Activated T-helper 1 cell treated with Interleukin-2 at 50 U/mL for 16 hours (primary cell): ENCODE measurements at regions not wholly inside any gene's neighbourhood (a gene's known extent, or its start where the extent isn't known, plus 50 kb on each side); places are given as distances from the start of the nearest gene placed in this dataset.

Source experiments
- DNase-seq: peaks from one replicate; pipeline ENCODE4 v3.0.0-alpha.2; 2020; ENCODE audit warnings: low read depth

DNA sequence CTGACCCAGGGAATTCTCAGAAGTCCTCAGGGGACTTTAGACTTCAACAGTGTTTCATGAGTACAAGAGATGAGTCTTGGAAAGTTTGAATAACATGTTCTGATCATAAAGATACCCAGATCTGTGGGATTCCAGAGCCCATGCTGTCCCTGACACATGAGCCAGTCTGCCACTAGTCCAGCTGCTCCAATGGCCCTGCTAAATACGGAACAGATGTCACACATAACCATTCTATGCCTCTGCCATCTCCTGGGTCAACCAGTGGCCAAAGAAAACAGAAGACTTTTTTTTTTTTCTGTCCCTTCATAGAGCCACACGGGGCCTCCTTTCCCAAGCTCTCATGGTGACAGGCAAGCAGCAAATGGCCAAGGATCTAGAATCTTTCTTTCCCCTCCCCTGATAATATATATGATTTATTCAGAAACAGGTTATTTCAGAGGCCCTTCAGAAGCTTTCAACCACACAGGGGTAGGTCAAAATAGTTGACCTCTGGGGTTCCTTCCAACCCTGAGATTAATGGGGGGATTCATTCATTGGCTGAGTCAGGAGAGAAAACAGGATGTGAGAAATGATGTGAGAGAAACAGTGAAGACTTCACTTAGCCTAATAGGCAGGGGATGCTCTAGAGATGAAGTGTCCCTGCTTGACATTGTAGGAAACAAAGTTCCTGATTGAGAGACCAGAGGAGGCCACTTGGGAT lies 367.7 kb downstream of the CDK5RAP2 start:
- no peak for DNase-seq

GRCh38 chr9:120210274-120210673 lies 369.7 kb downstream of the CDK5RAP2 start:
- DNase-seq: no peak

- DNase-seq: no peak
These were observed 376.9 kb downstream of the CDK5RAP2 start for GRCh38 chr9:120202856-120203654.

GRCh38 chr9:120198027-120198426 lies 381.9 kb downstream of the CDK5RAP2 start:
- DNase-seq: no peak

GRCh38 chr9:120197605-120198004 lies 382.4 kb downstream of the CDK5RAP2 start:
- no peak for DNase-seq

DNA sequence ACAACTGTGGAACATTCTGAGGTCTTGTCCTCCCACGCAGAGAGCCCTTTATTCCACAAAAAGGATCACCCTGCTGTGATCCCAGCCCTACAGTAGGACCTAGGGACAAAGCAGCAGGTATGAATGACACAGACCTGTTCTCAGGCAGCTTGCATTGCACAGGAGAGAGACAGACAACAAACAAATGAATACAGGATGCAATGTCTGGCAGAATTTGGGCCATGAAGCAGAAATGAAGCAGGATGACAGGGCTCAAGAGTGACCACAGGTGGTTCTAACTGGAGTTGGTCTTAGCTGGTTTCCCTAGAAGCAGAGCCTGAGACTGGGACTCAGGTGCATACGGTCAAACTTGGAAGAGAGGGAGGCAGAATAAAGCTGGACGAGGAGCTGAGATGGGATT lies 388.8 kb downstream of the CDK5RAP2 start:
- DNase-seq: no peak

GRCh38 chr9:120187758-120188157 lies 392.2 kb downstream of the CDK5RAP2 start:
- no peak for DNase-seq

DNA sequence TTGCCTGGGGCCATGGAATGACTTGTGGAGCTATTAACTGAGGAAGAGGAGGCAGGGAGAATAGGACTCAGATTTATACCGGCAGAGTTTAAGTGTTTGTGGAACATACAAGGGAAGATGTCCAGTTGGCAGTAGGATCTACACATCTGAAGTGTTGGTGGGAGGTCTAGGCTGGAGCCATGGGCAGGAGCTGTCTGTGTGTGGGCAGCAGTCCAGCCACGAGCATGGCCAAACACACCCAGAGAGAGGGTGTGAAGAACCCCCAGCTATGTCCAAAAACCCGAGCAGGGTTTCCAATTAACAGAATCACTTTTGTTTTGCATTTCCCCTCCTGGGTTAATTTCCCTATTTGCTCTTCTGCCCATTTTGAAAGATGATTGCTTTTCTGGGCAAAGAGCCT lies 393.7 kb downstream of the CDK5RAP2 start:
- DNase-seq: no peak

DNA sequence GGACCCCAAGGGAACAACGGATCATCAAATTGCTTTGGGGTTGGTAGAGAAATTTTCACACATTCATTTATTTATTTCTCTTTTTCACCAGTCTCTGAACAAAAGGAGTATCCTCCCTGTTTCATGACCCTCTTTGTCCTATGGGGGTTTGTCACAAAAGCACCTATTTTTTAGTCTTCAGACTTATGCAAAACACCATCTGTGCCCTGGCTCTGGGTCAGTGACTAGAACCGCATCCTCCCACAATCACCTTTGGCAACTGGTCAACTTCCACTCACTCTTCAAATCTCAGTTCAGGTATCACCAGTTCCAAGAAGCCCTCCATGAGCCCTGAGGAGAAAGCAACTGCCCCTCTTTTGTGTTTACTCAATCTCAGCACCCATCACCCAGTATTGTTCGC lies 395.7 kb downstream of the CDK5RAP2 start:
- no peak for DNase-seq

DNA sequence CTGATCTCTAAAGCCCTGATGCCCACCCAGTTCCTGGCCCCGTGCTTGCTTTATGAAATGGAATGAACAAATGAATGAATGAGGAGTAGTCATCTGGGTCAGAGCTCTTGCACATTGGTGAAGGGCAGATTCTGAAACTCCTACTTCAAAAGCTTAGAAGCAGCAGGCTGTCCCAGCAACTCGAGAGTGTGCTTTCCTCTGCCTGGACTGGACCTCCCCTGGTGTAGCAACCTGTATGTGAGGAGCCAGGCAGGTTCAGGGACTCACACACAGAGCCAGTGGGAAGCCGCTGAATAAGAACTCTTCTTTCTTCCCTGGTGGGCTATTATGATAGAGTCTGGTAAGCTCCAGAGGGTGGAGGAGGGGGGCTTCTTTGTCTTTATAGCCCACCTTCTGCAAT lies 396.4 kb downstream of the CDK5RAP2 start:
- DNase-seq: no peak

- no peak for DNase-seq
These were observed 398.0 kb downstream of the CDK5RAP2 start for GRCh38 chr9:120182011-120182410.

DNA sequence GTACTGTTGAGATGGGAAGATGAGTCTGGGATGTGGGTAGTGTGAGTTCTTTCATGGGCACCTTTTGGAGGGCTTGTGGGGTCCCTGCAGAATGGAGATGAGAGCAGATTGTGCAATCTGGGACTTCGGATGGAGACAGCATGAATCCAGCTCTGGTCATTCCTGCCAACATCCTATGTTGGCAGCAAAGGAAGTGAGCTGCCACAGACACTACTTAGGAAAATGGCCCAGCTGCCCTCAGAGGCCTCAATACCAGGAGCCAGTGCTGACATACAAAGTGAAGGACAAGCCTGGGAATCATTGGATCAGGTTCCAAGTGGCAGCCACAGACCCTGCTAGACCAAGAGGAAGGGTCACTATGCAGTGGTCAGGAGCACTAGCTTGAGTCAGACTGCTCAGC lies 402.8 kb downstream of the CDK5RAP2 start:
- DNase-seq: no peak

GRCh38 chr9:120175031-120175430 lies 404.9 kb downstream of the CDK5RAP2 start:
- DNase-seq: no peak

GRCh38 chr9:120161776-120162175 lies 418.2 kb downstream of the CDK5RAP2 start:
- DNase-seq: no peak

DNA sequence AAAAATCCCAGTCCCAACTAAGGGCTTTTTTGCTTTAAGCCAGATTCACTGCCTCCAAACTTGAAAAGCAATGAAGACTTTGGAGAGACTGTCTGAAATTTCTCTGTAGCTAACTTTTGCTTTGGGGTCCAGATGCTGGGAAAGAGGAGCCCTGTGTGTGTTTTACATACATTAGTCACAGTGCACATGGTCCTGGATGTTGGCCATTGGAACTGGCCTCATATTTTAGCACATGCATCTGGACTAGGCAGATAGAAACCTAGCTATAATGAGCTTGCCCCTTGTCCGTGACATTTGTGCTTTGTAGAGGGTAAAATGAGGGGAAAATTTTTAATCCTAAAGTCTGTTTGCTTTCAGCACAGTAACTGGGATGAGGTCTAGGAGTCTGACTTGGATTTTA lies 421.7 kb downstream of the CDK5RAP2 start:
- no peak for DNase-seq

DNA sequence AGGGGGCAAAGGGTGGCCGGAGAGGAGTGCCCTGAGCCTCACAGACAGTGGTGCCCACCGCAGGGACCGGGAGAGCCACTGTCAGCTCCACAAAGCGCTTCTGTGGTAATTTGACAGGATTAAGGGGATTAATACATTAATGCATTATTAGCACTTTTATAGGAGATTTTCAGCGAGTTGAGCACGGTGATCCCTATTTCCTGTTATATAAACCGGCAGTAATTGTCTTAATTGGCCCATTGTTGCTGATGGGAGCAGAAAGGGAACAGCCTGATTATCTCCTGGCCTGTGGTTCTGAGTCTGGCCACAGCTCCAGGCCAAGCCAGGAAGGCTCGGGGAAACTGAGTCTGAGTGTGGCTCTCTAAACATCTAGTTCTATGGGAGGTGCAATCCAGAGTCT lies 423.6 kb downstream of the CDK5RAP2 start:
- no peak for DNase-seq

DNA sequence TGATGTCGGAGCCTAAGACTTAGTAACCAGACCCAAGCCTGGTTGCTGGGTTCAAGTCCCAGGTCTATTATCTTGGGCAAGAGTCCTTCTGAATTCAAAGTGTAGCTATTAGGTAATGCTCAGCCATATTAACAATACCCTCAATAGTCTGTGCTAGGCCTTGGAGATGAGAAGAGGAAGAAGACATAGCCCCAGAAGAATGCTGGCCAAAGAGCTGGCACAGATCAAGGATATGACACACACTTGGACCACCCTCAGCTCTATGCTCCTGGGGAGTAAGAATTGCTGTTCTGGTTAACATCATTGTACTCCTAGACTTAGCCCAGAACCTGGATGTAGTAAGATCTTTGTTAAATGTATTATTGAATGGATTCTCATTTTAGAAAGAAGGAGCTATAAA lies 426.7 kb downstream of the CDK5RAP2 start:
- DNase-seq: no peak

GRCh38 chr9:120152295-120152694 lies 427.7 kb downstream of the CDK5RAP2 start:
- DNase-seq: no peak

DNA sequence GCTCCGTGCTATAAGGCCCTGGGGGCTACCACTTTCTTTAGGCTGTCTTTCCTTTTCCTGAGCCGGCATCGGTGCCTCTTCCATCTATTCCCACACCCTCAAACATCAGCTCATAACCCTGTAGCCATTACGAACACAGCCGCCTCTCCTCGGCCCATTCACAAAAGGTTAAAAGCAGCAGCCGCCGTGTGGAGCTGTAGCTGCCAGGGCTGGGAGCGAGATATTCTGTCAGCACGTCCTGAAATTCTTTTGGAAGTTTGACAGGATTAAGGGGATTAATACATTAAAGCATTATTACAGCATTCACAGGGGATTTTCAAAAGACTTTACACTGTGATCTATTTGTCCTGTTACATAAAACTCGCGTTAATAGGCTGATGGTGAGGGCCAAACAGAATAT lies 428.2 kb downstream of the CDK5RAP2 start:
- no peak for DNase-seq

DNA sequence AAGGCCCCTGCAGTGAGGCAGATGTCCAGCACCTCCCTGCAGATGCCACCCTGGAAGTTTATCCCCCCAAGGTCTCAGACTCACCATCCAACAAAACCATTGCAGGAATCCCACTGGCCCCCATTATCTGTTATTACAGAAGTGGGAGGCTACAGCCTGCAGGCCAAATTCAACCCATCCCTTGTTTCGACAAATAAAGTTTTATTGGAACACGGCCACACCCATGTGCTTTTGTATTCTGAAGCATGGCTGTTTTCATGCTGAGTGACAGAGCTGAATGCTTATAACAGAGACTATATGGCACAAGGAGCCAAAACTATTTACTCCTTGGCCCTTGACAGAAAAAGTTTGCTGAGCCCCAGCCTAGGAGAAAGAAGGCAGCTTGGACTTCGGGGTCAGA lies 428.8 kb downstream of the CDK5RAP2 start:
- no peak for DNase-seq

- no peak for DNase-seq
These were observed 441.0 kb downstream of the CDK5RAP2 start for GRCh38 chr9:120138955-120139354.

- DNase-seq: no peak
These were observed 442.7 kb downstream of the CDK5RAP2 start for GRCh38 chr9:120137186-120137840.

DNA sequence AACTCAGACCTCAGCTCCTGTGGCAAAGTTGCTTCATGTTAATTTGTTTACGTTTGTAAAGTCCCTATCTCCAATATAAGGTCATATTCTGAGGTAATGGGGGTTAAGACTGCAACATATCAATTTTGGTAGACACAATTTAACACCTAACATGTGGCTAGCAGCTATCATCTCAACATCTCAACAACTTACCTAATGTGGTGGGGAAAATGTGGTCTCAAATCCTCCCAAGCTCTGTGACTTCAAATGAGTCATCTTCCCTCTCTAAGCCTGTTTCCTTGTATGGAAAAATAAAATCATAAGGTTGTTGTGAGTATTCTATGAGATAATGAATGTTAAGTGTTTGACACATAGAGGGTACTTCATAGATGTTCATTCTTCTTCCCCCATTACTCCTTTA lies 443.3 kb downstream of the CDK5RAP2 start:
- no peak for DNase-seq
